ENCODE measurements at regions not wholly inside any gene's neighbourhood (a gene's known extent, or its start where the extent isn't known, plus 50 kb on each side); places are given as distances from the start of the nearest gene placed in this dataset.

- H3K9ac ChIP-seq (ENCODE audit: insufficient read depth in 1 of 2, low read length in 2 of 2) = no peak overlapping the region
- ATAC-seq (ENCODE audit: insufficient read depth, low FRiP score) (no peak), DNase-seq (no peak)
- H3K36me3 ChIP-seq (ENCODE audit: control insufficient read depth in 4 of 4, insufficient read depth in 4 of 4, low read length in 4 of 4) = no peaks in the 10 kb centered on the region
- no peak for TF ChIP-seq CTCF (IDR thresholded peaks at IDR 0.05; ENCODE audit: control extremely low read depth, extremely low read depth)
- H3K4me1 ChIP-seq (ENCODE audit: control insufficient read depth in 5 of 5, insufficient read depth in 5 of 5, low read length in 5 of 5) = no peaks in the 10 kb centered on the region
- H3K9me3 ChIP-seq (ENCODE audit: control insufficient read depth in 4 of 4, insufficient read depth in 3 of 4, low read length in 3 of 4) = no peaks in the 10 kb centered on the region
- H3K27ac ChIP-seq (ENCODE audit: low read depth in 1 of 2, low read length in 1 of 2) = no peak overlapping the region
- H3K4me3 ChIP-seq = no peak overlapping the region
- H3K27me3 ChIP-seq (ENCODE audit: control insufficient read depth in 3 of 3, insufficient read depth in 3 of 3, low read length in 2 of 3) = peaks cover 0 to 2% (median 0%) of the 10 kb centered on the region in 3 donors
These were observed 915.3 kb downstream of the VRK1 start for GRCh38 chr14:97712471-97712870.

GRCh38 chr14:97713023-97713422 lies 915.8 kb downstream of the VRK1 start:
- no peak for ATAC-seq (ENCODE audit: insufficient read depth, low FRiP score)
- H3K9me3 ChIP-seq (ENCODE audit: control insufficient read depth in 4 of 4, insufficient read depth in 3 of 4, low read length in 3 of 4) = no peaks in the 10 kb centered on the region
- no peaks in the 10 kb centered on the region for H3K4me1 ChIP-seq (ENCODE audit: control insufficient read depth in 5 of 5, insufficient read depth in 5 of 5, low read length in 5 of 5)
- TF ChIP-seq CTCF (IDR thresholded peaks at IDR 0.05; ENCODE audit: control extremely low read depth, extremely low read depth) = no peak
- WGBS, 2 donors = 88 to 98% methylated on average over 6 of the region's 6 CpGs
- H3K27ac ChIP-seq (ENCODE audit: low read depth in 1 of 2, low read length in 1 of 2) = no peak overlapping the region
- no peaks in the 10 kb centered on the region for H3K36me3 ChIP-seq (ENCODE audit: control insufficient read depth in 4 of 4, insufficient read depth in 4 of 4, low read length in 4 of 4)
- H3K27me3 ChIP-seq (ENCODE audit: control insufficient read depth in 3 of 3, insufficient read depth in 3 of 3, low read length in 2 of 3) = peaks cover 0 to 2% (median 0%) of the 10 kb centered on the region in 3 donors
- no peak for DNase-seq
- H3K4me3 ChIP-seq = no peak overlapping the region
- no peak overlapping the region for H3K9ac ChIP-seq (ENCODE audit: insufficient read depth in 1 of 2, low read length in 2 of 2)

- H3K4me3 ChIP-seq = no peak overlapping the region
- no peak for ATAC-seq (ENCODE audit: insufficient read depth, low FRiP score)
- H3K36me3 ChIP-seq (ENCODE audit: control insufficient read depth in 4 of 4, insufficient read depth in 4 of 4, low read length in 4 of 4) = no peaks in the 10 kb centered on the region
- 86 to 91% methylated on average over 1 of the region's 1 CpG for WGBS, 2 donors
- H3K9me3 ChIP-seq (ENCODE audit: control insufficient read depth in 4 of 4, insufficient read depth in 3 of 4, low read length in 3 of 4) = peaks cover 0 to 3% (median 0%) of the 10 kb centered on the region in 4 donors
- no peak for DNase-seq
- TF ChIP-seq CTCF (IDR thresholded peaks at IDR 0.05; ENCODE audit: control extremely low read depth, extremely low read depth) = no peak
- no peak overlapping the region for H3K9ac ChIP-seq (ENCODE audit: insufficient read depth in 1 of 2, low read length in 2 of 2)
- H3K27ac ChIP-seq (ENCODE audit: low read depth in 1 of 2, low read length in 1 of 2) = no peak overlapping the region
- peaks cover 0 to 2% (median 0%) of the 10 kb centered on the region in 5 donors for H3K4me1 ChIP-seq (ENCODE audit: control insufficient read depth in 5 of 5, insufficient read depth in 5 of 5, low read length in 5 of 5)
- H3K27me3 ChIP-seq (ENCODE audit: control insufficient read depth in 3 of 3, insufficient read depth in 3 of 3, low read length in 2 of 3) = peaks cover 0 to 1% (median 0%) of the 10 kb centered on the region in 3 donors
These were observed 921.8 kb downstream of the VRK1 start for GRCh38 chr14:97718886-97719442.

GRCh38 chr14:97719931-97720330 lies 922.7 kb downstream of the VRK1 start:
- H3K27ac ChIP-seq (ENCODE audit: low read depth in 1 of 2, low read length in 1 of 2) = no peak overlapping the region
- no peaks in the 10 kb centered on the region for H3K27me3 ChIP-seq (ENCODE audit: control insufficient read depth in 3 of 3, insufficient read depth in 3 of 3, low read length in 2 of 3)
- no peak overlapping the region for H3K4me3 ChIP-seq
- H3K9ac ChIP-seq (ENCODE audit: insufficient read depth in 1 of 2, low read length in 2 of 2) = no peak overlapping the region
- TF ChIP-seq CTCF (IDR thresholded peaks at IDR 0.05; ENCODE audit: control extremely low read depth, extremely low read depth) = no peak
- no peaks in the 10 kb centered on the region for H3K36me3 ChIP-seq (ENCODE audit: control insufficient read depth in 4 of 4, insufficient read depth in 4 of 4, low read length in 4 of 4)
- DNase-seq = no peak
- H3K4me1 ChIP-seq (ENCODE audit: control insufficient read depth in 5 of 5, insufficient read depth in 5 of 5, low read length in 5 of 5) = peaks cover 0 to 2% (median 0%) of the 10 kb centered on the region in 5 donors
- no peak for ATAC-seq (ENCODE audit: insufficient read depth, low FRiP score)
- H3K9me3 ChIP-seq (ENCODE audit: control insufficient read depth in 4 of 4, insufficient read depth in 3 of 4, low read length in 3 of 4) = peaks cover 0 to 3% (median 0%) of the 10 kb centered on the region in 4 donors
- 16 to 86% methylated on average over 2 of the region's 2 CpGs for WGBS, 2 donors

Measured in lung (tissue), 11 donors.